ENCODE measurements at regions not wholly inside any gene's neighbourhood (a gene's known extent, or its start where the extent isn't known, plus 50 kb on each side); places are given as distances from the start of the nearest gene placed in this dataset.
"Not testable (repeated sequence)": the region's sequence is repeated elsewhere in the genome, so short reads cannot be mapped to it uniquely, and the experiment has no call there.

DNA sequence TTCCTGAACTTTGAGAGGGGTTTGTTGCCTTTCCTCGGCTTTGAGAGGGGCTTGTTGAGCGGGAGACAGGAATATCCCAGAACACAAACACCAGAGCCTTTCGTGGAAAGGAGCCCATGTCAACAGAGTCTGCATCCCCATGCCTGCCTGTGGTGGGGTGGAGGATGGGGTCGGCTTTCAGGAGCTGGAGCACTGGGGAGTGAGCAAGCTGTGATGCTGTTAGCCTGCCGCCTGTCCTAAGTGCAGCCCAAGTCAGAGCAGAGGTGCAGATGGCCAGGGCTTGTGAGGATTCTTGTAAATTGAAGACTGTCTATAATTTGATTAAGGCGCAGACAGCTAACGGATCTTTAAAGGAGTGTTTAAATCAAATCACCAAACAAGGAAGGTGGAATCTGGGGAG lies 103.3 kb upstream of the ANK2 start:
- DNase-seq (ENCODE audit: low read depth), result no peak

- no peak for DNase-seq (ENCODE audit: low read depth)
Observed at GRCh38 chr4:112947616-112948015, 101.8 kb upstream of the ANK2 start.

DNA sequence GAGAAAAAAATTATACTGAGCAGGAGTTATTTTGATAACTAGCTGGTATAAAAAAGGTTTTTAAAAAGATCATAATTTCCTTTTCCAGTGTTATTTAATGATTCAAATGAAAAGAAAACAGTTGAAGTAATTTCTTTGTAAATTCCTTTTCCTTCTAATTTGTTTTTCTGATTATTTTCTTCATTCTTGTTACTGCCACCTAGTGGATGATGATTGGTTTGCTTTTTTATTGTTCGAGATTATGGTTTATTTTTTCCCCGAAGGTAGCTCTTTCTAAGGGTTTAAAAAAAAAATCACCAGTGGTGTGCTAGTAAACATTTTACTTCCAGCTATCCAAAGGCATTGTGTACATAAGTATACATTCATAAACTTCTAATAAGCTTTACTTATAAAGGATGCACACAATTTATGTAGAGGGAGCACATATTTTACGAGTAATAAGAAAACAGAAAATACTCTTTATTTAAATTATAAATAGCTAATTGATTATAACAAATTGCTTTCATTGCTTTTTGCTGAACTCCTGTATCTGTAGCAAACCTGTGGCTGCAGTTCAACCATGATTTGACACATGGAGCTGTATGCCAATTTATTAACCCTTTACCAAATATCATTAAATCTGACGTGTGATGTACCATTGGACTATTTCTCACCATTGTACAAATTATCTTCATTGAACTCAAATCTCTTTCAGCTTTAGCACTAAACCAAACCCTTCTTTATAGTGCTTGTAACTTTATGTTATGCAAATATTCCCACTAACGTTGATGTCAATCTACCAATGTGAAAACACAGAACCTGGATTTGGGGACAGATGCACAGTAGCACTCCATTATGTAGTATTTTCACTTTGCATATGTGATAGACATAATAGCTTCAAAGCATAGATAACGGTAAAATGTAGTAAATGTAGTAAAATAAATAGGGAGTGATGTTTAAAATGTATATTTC lies 97.8 kb upstream of the ANK2 start:
- peak; percentile 33 for DNase-seq (ENCODE audit: low read depth)

- no peak for DNase-seq (ENCODE audit: low read depth)
Observed at GRCh38 chr4:112952313-112952700, 97.1 kb upstream of the ANK2 start.

DNA sequence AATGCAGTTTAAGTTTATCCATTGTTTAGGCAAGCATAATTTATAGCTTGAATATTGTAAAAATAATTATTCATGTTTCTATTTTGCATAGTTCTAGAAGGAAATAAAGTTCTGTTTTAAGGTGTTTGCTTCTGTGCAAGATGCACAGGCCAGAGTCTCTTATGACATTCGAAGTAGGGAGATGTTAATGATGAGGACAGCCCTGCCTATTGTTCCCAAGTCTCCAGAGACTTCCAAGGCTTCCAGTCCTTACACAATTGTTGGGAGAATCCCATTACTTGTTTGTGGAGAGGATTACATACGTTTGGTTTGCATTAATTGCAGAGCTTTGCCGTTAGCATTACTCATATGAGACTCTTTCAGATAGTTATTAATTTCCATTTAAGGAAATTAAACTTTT lies 96.2 kb upstream of the ANK2 start:
- no peak for DNase-seq (ENCODE audit: low read depth)

- DNase-seq (ENCODE audit: low read depth), result no peak
Observed at GRCh38 chr4:112954286-112954685, 95.2 kb upstream of the ANK2 start.

- no peak for DNase-seq (ENCODE audit: low read depth)
Observed at GRCh38 chr4:112956484-112956896, 93.0 kb upstream of the ANK2 start.

- DNase-seq (ENCODE audit: low read depth), result not testable (repeated sequence)
Observed at GRCh38 chr4:112957764-112958163, 91.7 kb upstream of the ANK2 start.

DNA sequence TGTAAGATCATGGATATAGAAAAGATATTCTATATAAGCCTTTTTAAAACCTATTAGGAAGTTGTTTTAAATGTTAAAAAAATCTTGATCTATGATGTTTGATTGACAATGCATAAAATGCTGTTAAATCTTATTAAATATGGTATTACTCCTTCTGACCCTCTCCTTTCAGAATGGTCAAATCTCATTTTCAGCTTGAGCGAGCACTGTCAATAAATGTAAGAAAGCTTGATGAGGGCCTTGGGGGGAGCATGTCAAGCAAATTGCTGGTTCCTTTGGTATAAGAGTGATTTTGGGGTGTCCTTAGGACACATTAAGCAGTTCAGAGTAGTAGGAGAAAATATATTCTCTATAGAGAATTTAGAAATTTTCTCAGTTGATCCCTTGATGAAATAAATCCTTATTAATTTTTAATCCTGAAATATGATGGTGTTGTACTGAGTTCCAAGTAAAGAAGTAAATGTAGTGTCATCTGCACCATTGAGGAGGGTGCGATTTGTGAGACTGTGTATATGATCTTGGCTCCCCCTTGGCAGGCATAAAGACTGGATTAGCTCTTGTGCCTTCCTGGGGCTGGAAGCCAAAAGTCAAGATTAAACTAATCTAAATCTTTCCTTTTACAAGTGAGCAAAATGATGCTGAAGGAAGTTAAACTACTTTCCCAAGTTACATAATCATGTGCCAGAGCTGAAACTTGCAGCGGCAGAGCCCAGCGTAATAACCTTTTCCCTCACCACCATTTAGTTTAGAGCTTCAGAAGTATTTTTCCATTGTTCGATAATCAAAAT lies 82.6 kb upstream of the ANK2 start:
- no peak for DNase-seq (ENCODE audit: low read depth)

DNA sequence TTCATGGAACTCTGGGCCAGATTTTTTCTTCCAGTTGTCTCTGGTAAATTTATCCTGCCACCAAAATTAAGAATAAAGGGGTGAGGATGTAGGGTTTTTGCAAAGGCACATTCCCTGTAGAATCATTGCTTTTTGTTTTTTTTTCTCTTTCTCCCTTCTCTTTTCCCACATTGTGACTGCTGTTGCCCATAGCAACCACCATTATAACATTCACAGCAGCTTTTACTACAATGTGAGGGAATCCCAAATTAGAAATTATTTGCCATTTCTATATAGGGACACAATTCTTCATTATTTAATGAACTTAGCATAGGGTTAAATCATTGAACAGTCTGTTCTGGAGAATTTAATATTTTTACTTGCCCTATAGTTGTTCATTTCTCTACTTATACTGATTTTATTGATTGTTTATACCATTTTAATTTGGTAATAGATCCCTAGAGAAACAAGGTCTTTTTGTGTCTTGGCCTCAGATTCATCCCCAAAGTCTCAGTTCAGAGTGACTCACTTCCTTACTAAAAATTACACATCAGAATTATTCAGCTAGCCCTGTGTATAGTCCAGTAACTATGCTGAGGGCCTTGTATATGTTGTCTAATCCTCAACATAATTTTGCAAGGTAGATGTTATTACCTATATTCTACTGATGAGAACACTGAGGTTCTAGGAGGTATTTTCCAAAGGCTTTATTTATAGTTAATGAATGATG lies 80.8 kb upstream of the ANK2 start:
- peak; percentile 11 for DNase-seq (ENCODE audit: low read depth)

DNA sequence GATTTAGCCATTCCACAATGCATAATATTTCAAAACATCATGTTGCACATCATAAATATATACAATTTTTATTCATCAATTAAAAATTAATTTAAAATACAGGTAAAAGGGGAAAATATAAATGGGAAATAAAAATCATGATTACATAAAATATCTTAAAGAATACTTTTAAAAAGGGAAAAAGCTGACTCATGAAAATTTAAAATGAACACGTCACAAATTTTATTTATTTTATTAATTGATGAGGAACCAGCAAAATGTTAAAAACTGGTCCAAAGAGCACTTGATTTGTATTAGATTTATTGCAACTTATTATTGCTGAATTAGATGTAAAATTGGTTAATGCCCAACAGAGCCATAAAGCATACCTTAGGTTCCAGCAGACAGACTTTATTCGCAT lies 78.5 kb upstream of the ANK2 start:
- no peak for DNase-seq (ENCODE audit: low read depth)

DNA sequence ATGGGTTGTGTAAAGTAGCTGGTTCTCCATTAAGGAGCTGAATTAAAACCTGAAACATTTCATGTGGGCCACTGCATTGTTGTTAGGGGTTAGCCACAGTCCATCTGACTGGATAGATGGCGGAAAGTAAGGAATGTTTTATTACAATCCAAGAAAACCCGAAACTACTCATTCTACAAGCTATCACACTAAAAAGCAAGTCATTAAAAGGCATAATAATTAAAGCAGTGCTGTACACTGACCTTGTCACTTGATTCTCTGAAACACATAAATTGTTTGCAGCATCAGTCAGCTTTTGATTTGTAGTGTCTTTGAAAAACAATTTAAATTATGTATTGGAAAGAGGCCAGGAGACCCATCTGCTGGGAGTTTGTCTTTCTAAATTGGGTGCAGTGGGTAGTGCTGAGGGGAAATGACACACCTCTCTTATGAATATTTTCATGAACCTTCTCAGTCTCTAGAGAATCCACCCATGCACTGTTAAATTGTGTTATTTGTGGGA lies 75.7 kb upstream of the ANK2 start:
- DNase-seq (ENCODE audit: low read depth), result no peak

DNA sequence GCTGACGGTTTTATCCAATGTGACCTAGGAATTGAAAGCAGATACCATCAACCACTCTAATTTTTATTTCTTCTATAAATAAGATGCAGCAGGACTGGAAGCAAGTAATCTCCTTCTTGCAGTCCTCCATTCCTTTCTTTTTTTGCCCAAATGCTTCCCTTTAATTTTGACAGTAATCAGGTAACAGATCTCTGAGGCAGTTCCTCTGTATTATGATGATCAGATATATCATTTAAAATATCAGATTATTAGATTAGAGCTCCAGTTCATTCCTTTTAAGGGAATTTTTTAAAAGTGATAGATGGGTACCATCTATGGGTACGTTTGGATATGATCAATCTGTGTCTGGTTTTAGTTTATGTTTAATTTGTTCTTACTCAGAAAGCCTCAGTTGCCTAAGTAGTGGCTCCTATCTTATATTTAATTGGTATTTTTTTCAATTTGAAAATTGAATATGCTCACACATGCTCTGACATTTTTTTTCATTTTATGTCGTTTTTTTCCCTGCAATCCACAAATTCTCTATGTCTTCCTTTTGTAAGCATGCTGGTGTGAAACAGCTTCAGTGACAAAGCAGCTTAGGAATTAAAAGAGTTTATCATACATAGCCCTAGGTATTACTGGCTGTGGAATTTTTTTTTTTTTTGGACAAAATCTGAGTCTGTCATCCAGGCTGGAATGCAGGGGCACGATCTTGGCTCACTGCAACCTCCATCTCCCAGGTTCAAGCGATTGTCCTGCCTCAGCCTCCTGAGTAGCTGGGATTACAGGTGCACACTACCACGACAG lies 73.7 kb upstream of the ANK2 start:
- no peak for DNase-seq (ENCODE audit: low read depth)

- peak; percentile 4 for DNase-seq (ENCODE audit: low read depth)
Observed at GRCh38 chr4:112978691-112979472, 70.6 kb upstream of the ANK2 start.

DNA sequence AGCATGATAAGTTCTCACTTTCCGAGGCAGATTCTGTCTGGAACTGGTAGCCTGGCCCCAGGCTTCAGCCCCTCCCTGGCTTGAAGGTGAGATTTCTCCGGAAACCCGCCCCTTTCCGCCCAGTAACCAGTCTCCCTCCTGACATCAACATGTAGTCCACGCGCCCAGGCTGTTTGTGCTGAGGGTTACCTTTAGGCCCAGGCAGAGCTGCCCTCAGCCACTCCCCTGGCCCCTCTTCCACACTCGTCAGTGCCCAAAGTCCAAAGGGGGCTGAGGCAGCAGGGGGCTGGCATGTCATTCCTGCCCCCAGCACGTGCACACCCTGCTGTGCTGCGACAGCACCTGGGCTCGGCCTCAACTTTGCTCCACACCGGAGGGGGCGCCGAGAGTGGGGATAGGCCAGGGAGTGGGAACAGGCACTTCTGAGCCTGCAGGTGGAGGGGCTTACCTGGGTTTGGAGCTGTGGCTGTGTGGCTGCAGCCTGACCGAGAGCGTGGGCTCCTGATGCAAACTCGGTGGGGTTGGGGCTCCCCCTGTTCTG lies 69.5 kb upstream of the ANK2 start:
- no peak for DNase-seq (ENCODE audit: low read depth)

- DNase-seq (ENCODE audit: low read depth), result peak; percentile 17
Observed at GRCh38 chr4:112982680-112983079, 66.8 kb upstream of the ANK2 start.

- no peak for DNase-seq (ENCODE audit: low read depth)
Observed at GRCh38 chr4:112994732-112995464, 54.6 kb upstream of the ANK2 start.
